ENCODE measurements at regions not wholly inside any gene's neighbourhood (a gene's known extent, or its start where the extent isn't known, plus 50 kb on each side); places are given as distances from the start of the nearest gene placed in this dataset.

- no peak for DNase-seq
Observed at GRCh38 chr9:86458191-86458855, 104.1 kb upstream of the TUT7 start.

DNA sequence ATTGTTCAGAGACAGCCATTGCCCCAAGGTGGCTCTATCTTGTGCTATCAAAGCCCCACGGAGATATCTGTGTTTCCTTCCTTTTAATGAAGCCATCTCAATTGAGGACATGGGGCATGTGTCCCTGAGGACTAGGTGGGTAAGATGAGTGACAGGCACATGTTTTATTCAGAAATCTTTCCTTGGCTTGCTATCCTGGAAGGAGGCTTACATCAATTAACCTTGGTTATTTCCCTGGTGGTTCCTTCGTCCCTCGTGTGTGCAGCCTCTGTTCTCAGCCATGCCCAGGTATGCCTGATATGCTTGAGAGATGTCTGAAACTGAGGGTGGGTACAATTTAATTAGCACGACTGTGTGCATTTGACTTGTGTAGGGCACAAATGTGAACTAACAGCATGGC is 102.2 kb upstream of the TUT7 start:
- no peak for DNase-seq

GRCh38 chr9:86454701-86455615 is 100.7 kb upstream of the TUT7 start:
- peak in 1 of 56 donors; percentile 1 for DNase-seq

GRCh38 chr9:86452201-86452828 is 98.1 kb upstream of the TUT7 start:
- peak in 1 of 56 donors; percentile 1 for DNase-seq

GRCh38 chr9:86449246-86449645 is 95.0 kb upstream of the TUT7 start:
- DNase-seq: no peak

- no peak for DNase-seq
Observed at GRCh38 chr9:86445671-86446070, 91.5 kb upstream of the TUT7 start.

GRCh38 chr9:86443992-86444391 is 89.8 kb upstream of the TUT7 start:
- no peak for DNase-seq

GRCh38 chr9:86434039-86434726 is 80.0 kb upstream of the TUT7 start:
- peak in 2 of 56 donors; percentile 8 to 25 for DNase-seq

- no peak for DNase-seq
Observed at GRCh38 chr9:86424251-86424891, 70.2 kb upstream of the TUT7 start.

DNA sequence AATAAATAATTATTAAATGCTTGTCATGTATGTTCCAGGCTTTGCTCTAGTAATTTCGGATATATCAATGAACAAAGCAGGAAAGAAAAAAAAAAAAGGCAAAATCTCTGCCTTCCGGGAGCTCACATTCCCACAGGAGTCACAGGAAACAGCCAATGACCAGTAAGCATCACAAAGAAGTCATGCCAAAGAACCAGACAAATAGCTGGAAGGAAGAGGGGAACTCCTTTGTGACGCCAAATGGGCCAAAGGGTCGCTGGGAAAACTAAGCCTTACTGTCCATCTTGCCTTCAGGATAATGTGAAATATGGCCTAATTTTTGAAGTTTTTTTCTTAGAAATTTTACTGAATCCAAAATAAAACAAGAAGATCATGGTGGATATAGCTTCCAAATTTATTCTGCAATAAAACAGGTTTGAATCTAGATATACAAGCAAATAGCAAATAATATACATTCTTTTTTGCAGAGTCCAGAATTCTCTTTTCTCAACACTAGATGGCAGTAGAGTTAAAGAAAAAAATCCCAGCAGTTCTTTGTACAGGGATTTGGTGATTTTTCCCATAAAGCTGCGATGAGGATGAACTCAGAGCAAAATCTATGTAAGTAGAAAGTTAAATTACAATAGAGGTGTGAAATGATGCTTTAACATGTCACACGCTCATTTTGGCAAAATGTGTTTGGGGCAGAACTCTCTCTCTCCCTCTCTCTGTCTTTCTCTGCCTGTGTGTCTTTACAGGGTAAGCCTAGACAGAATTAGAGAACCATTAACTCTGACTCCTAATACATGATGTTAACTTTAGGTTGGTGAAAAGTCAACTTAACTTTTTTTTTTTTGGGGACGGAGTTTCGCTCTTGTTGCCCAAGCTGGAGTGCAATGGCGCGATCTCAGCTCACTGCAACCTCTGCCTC is 60.0 kb upstream of the TUT7 start:
- DNase-seq: peak in 1 of 56 donors; percentile 4

GRCh38 chr9:86410281-86410680 is 56.1 kb upstream of the TUT7 start:
- peak in 4 of 56 donors; percentile 4 to 8 (median 4) for DNase-seq

- DNase-seq: no peak
Observed at GRCh38 chr9:86408121-86408520, 53.9 kb upstream of the TUT7 start.

GRCh38 chr9:86407022-86407421 is 52.8 kb upstream of the TUT7 start:
- no peak for DNase-seq

DNA sequence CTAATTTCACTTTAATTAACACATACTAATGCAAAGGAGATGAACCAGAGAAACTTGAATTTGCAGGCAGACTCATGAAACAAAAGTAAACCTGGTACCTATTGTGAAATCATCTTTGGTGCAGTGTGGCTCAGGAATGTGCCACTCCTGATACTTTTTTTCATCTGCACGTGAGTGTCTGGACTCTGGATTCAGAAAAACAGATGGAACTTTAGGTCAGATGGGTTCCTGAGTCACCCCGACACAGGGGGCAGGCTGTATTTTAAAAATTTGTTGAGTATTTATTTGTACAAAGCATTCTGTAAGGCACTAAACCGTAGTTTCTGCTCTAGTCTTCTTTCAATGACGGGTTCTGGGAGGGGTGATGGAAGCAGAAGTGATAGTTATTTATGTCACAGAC is 52.2 kb upstream of the TUT7 start:
- no peak for DNase-seq

- peak in 17 of 56 donors; percentile 1 to 67 (median 18) for DNase-seq
Observed at GRCh38 chr9:86405926-86406325, 51.7 kb upstream of the TUT7 start.

GRCh38 chr9:86405086-86405491 is 50.9 kb upstream of the TUT7 start:
- DNase-seq: no peak

Measured in amygdala (tissue), 56 donors.